Vagina (tissue), 2 donors: ENCODE measurements at regions not wholly inside any gene's neighbourhood (a gene's known extent, or its start where the extent isn't known, plus 50 kb on each side); places are given as distances from the start of the nearest gene placed in this dataset.

ENCODE experiments used
- DNase-seq, 2 donors: peaks; one replicate each; pipeline ENCODE4 v3.0.0-alpha.2; 2017; ENCODE audit errors: extremely low spot score in 2 of 2
- H3K27ac ChIP-seq: fragments of 200-600 bp; sonication (generic); one replicate; pipeline ENCODE4 v1.5.1; 2019
- H3K27me3 ChIP-seq: fragments of 200-600 bp; sonication (generic); one replicate; pipeline ENCODE4 v1.5.1; 2019
- H3K36me3 ChIP-seq, 2 donors: fragments of 200-600 bp; sonication (generic); one replicate each; pipeline ENCODE4 v1.5.1; 2017 to 2019
- H3K4me1 ChIP-seq: fragments of 200-600 bp; sonication (generic); one replicate; pipeline ENCODE4 v1.5.1; 2019
- H3K4me3 ChIP-seq, 2 donors: fragments of 200-600 bp; sonication (generic); 1 replicate in 1 of 2; 2 replicates in 1 of 2; pipeline ENCODE4 v1.5.1; 2016 to 2019
- H3K9me3 ChIP-seq: fragments of 200-600 bp; sonication (generic); one replicate; pipeline ENCODE4 v1.5.1; 2019
- POLR2A ChIP-seq, 2 donors: fragments of 450-650 bp; IDR thresholded peaks; one replicate each; pipeline ENCODE4 v1.6.1; 2017; ENCODE audit warnings: antibody characterized with exemption in 2 of 2, mild to moderate bottlenecking in 2 of 2, moderate library complexity in 2 of 2
- POLR2AphosphoS5 ChIP-seq, 2 donors: sonication (generic); formaldehyde crosslinking; IDR thresholded peaks; one replicate each; pipeline ENCODE4 v1.9.0; 2017; ENCODE audit warnings: antibody characterized with exemption in 2 of 2, mild to moderate bottlenecking in 2 of 2, low read depth in 1 of 2; ENCODE audit not compliant: insufficient read depth in 1 of 2
- intact Hi-C: fragments of 100-400 bp; cut with DNase I; formaldehyde crosslinking; loops from one replicate; pipeline ENCODE4 v1.15.1; 2023
- TF ChIP-seq, protein P1 (sequence below), 3 experiments: fragments of 450-650 bp in 2 of 3; fragments of 200-600 bp in 1 of 3; sonication (generic) in 1 of 3; IDR thresholded peaks; one replicate each; pipeline ENCODE4 v1.5.1; 2017 to 2019; ENCODE audit warnings: antibody characterized with exemption in 3 of 3, mild to moderate bottlenecking in 2 of 3, moderate library complexity in 2 of 3

DNA sequence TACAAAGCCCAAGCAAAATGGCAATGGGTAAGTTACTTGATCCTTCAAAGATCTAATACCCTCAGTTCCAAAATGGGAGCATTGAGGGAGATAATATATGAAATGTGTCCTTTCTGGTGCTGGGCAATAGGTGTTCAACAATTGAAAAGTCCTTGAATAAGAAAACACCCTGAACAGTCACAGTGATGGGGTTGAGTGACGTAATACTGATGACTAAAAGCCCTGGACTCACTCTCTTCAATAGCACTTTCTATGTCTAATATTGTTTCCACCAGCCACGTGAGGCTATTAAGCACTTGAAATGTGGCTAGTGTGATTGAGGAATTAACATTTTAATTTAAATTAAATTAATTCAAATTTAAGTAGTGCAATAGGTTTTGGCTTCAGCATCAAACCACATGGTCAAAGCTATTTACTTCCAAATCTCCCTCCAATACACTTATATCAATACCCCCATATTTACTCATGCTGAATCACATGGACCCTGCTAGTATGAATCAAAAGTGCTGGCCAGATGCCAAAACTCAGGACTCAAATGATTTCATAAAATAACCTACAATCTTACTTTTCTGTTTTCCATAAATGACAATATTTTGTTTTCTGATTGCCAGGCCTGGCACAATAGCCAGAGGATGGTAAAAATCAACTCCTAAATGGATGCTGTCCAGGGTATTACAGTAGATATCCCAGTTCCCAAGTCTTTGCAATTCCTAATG lies 516.2 kb downstream of the HAPSTR1 start:
- Histone ChIP-seq H3K27ac (no peak overlapping the region), H3K9me3 (no peaks in the 10 kb centered on the region), H3K4me3 (no peak overlapping the region), H3K36me3 (no peaks in the 10 kb centered on the region), H3K27me3 (no peaks in the 10 kb centered on the region), H3K4me1 (no peaks in the 10 kb centered on the region)
- TF ChIP-seq, protein P1, sequence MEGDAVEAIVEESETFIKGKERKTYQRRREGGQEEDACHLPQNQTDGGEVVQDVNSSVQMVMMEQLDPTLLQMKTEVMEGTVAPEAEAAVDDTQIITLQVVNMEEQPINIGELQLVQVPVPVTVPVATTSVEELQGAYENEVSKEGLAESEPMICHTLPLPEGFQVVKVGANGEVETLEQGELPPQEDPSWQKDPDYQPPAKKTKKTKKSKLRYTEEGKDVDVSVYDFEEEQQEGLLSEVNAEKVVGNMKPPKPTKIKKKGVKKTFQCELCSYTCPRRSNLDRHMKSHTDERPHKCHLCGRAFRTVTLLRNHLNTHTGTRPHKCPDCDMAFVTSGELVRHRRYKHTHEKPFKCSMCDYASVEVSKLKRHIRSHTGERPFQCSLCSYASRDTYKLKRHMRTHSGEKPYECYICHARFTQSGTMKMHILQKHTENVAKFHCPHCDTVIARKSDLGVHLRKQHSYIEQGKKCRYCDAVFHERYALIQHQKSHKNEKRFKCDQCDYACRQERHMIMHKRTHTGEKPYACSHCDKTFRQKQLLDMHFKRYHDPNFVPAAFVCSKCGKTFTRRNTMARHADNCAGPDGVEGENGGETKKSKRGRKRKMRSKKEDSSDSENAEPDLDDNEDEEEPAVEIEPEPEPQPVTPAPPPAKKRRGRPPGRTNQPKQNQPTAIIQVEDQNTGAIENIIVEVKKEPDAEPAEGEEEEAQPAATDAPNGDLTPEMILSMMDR (IDR thresholded peaks at IDR 0.05): no peak
- no peak for DNase-seq
- intact Hi-C loops: no loop called here

DNA sequence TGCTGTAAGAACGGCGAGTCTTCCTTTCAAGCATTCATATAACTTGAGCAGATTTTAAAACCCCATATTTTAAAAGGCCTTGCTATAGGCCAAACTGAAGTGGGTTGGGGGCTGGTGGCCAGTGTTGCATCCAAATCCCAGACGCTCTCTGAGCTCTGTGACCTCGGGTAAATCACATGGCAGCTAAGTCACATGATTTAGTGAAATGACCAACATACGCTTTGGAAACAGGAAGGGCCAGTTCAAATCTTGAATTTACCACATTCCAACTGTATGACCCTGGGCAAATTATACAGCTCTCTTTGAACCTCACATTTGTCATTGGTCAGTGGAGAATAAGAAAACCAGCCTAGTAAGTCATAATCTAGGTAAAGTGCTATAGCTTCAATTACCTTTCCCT lies 519.3 kb downstream of the HAPSTR1 start:
- H3K4me1 ChIP-seq: no peaks in the 10 kb centered on the region
- no peak for DNase-seq
- H3K4me3 ChIP-seq: no peak overlapping the region
- no peak overlapping the region for H3K27ac ChIP-seq
- no peaks in the 10 kb centered on the region for H3K9me3 ChIP-seq
- TF ChIP-seq POLR2AphosphoS5 (IDR thresholded peaks at IDR 0.05; ENCODE audit: insufficient read depth in 1 of 2, low read depth in 1 of 2): no peak
- TF ChIP-seq POLR2A (IDR thresholded peaks at IDR 0.05): no peak
- H3K36me3 ChIP-seq: no peaks in the 10 kb centered on the region
- no peaks in the 10 kb centered on the region for H3K27me3 ChIP-seq
- intact Hi-C loops: no loop called here

DNA sequence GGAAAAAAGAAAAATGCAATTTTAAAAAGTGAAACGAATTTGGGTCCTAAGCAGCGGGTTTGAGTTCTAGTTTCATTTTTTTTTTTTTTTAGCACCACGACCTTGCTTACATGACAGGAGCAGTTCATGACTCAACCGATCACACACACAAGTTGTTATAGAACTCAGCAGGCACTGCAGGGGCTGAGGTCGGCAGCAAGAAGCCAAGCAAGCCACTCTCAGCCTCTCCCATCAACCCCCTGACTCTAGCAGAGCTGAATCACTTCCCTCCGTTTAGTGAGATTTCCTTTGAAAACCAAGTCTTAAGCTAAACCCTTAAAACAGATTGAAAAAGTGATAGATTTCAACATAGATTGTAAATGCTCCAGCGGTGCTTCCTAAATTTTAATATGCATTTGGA lies 520.8 kb downstream of the HAPSTR1 start:
- no peak overlapping the region for H3K4me3 ChIP-seq
- TF ChIP-seq POLR2AphosphoS5 (IDR thresholded peaks at IDR 0.05; ENCODE audit: insufficient read depth in 1 of 2, low read depth in 1 of 2) (no peak), POLR2A (IDR thresholded peaks at IDR 0.05) (no peak)
- TF ChIP-seq, protein P1 (IDR thresholded peaks at IDR 0.05): no peak
- no peak for DNase-seq

DNA sequence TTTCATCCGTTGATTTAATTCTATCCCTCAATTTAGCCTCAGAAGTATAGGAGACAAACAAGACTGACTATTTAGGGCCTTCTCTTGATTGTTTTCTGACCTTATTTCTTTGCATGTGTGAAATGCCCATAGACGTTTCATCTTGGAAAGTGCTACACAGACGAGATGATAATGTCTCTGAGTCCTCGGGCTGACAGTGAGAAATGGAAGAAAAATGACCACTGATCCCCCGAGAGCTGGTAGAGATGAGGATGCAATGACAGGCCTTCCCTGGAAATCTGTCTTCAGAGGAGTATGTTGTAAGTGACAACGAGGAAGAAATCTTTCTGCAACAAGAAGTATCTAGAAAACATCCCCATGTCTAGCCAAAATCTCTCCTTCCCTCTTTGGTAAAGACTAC lies 522.9 kb downstream of the HAPSTR1 start:
- DNase-seq: no peak
- Histone ChIP-seq H3K4me1 (no peaks in the 10 kb centered on the region), H3K36me3 (no peaks in the 10 kb centered on the region), H3K9me3 (no peaks in the 10 kb centered on the region), H3K27ac (no peak overlapping the region), H3K27me3 (no peaks in the 10 kb centered on the region), H3K4me3 (no peak overlapping the region)
- intact Hi-C loops: no loop called here
- TF ChIP-seq POLR2AphosphoS5 (IDR thresholded peaks at IDR 0.05; ENCODE audit: insufficient read depth in 1 of 2, low read depth in 1 of 2) (no peak), POLR2A (IDR thresholded peaks at IDR 0.05) (no peak)
- TF ChIP-seq, protein P1 (IDR thresholded peaks at IDR 0.05): no peak

More for the DNA sequence above, 520.8 kb downstream of the HAPSTR1 start:
- H3K4me1 ChIP-seq: no peaks in the 10 kb centered on the region
- no peaks in the 10 kb centered on the region for H3K9me3 ChIP-seq
- no peak overlapping the region for H3K27ac ChIP-seq
- no peaks in the 10 kb centered on the region for H3K27me3 ChIP-seq
- intact Hi-C loops: no loop called here
- H3K36me3 ChIP-seq: no peaks in the 10 kb centered on the region

DNA sequence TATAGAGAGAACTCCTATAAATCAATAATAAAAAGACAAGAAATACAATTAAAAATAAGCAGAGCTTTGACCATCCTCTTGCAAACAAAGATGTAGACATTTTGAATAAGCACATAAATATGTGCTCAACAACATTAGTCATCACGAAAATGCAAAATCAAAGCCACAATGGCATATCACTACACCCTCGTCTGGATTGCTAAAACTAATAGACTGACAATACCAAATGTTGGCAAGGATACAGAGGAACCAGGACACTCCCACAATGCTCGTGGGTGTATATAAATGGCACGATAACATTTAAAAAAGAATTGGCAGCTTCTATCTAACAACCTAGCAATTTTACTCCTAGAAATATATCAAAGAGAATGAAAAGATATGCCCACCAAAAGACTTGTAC lies 530.8 kb downstream of the HAPSTR1 start:
- Histone ChIP-seq H3K27ac (no peak overlapping the region), H3K36me3 (no peaks in the 10 kb centered on the region), H3K9me3 (no peaks in the 10 kb centered on the region), H3K27me3 (no peaks in the 10 kb centered on the region), H3K4me1 (no peaks in the 10 kb centered on the region), H3K4me3 (no peak overlapping the region)
- DNase-seq: no peak
- intact Hi-C loops: no loop called here
- no peak for TF ChIP-seq POLR2AphosphoS5 (IDR thresholded peaks at IDR 0.05; ENCODE audit: insufficient read depth in 1 of 2, low read depth in 1 of 2)
- no peak for TF ChIP-seq POLR2A (IDR thresholded peaks at IDR 0.05)
- TF ChIP-seq, protein P1 (IDR thresholded peaks at IDR 0.05): no peak
